IMR-90 (cell line): ENCODE measurements at regions not wholly inside any gene's neighbourhood (a gene's known extent, or its start where the extent isn't known, plus 50 kb on each side); places are given as distances from the start of the nearest gene placed in this dataset.

Experiments
- ATAC-seq: fragments of 200-7000 bp; cut with Tn5 transposase; 2 replicates; pipeline ENCODE4 v1.9.1; 2020; ENCODE audit warnings: low read depth, mild to moderate bottlenecking, moderate library complexity
- BruUV-seq: library from RNA; stranded (reverse); fragments of 400-500 nt; replicated peaks from 2 replicates; lab custom pipeline; 2021; lab: Mats Ljungman, UMichigan
- CTCF ChIA-PET: fragments of 300-600 bp; formaldehyde crosslinking; extraction: SDS; loops from one replicate; lab custom pipeline; 2021; ENCODE audit warnings: antibody characterized with exemption; lab: Yijun Ruan, JAX
- POLR2A ChIA-PET: fragments of 300-600 bp; sonication (Branson Sonifier 250); formaldehyde crosslinking; loops from one replicate; lab custom pipeline; 2022; ENCODE audit warnings: antibody characterized with exemption; ENCODE audit not compliant: unreplicated experiment; lab: Charles Lee
- DNase-seq: peaks from one replicate; pipeline ENCODE4 v3.0.0; 2013
- H2AFZ ChIP-seq: replicated peaks from 2 replicates; pipeline ENCODE3; 2013; ENCODE audit warnings: low read length, mild to moderate bottlenecking; ENCODE audit not compliant: poor library complexity
- H2AK5ac ChIP-seq: 2 replicates; pipeline ENCODE4 v1.6.1; 2013; ENCODE audit warnings: low read depth, low read length, inconsistent platforms
- H2AK9ac ChIP-seq: replicated peaks from 2 replicates; pipeline ENCODE3; 2013; ENCODE audit warnings: mild to moderate bottlenecking, low read depth, low read length, moderate library complexity; ENCODE audit not compliant: poor library complexity
- H2BK120ac ChIP-seq: 2 replicates; pipeline ENCODE4 v1.6.1; 2013; ENCODE audit warnings: low read depth, low read length, inconsistent platforms
- H2BK15ac ChIP-seq: 3 replicates; pipeline ENCODE4 v1.6.1; 2013; ENCODE audit warnings: low read depth, low read length, inconsistent platforms
- H2BK20ac ChIP-seq: 2 replicates; pipeline ENCODE4 v1.6.1; 2013; ENCODE audit warnings: low read depth, mild to moderate bottlenecking, inconsistent platforms, low read length, moderate library complexity
- H2BK5ac ChIP-seq: 2 replicates; pipeline ENCODE4 v1.6.1; 2013; ENCODE audit warnings: mild to moderate bottlenecking, low read depth, low read length, inconsistent platforms; ENCODE audit not compliant: poor library complexity, severe bottlenecking
- H3K14ac ChIP-seq: replicated peaks from 2 replicates; pipeline ENCODE4 v1.6.1; 2013; ENCODE audit warnings: low read depth, low read length, inconsistent platforms
- H3K18ac ChIP-seq: 2 replicates; pipeline ENCODE4 v1.6.1; 2013; ENCODE audit warnings: low read depth, low read length, control low read depth
- H3K23ac ChIP-seq: 2 replicates; pipeline ENCODE4 v1.6.1; 2013; ENCODE audit warnings: low read depth, low read length, inconsistent platforms
- H3K27ac ChIP-seq: 2 replicates; pipeline ENCODE4 v1.5.1; 2013; ENCODE audit warnings: mild to moderate bottlenecking, control low read depth, low read length; ENCODE audit not compliant: insufficient read depth
- H3K27me3 ChIP-seq: 2 replicates; pipeline ENCODE4 v1.6.1; 2013; ENCODE audit warnings: low read length; ENCODE audit not compliant: control insufficient read depth, insufficient read depth
- H3K36me3 ChIP-seq: 2 replicates; pipeline ENCODE4 v1.6.1; 2013; ENCODE audit warnings: low read length, mixed read lengths; ENCODE audit not compliant: control insufficient read depth, insufficient read depth
- H3K4ac ChIP-seq: 2 replicates; pipeline ENCODE4 v1.6.1; 2013; ENCODE audit warnings: low read depth, low read length, inconsistent platforms
- H3K4me1 ChIP-seq: 2 replicates; pipeline ENCODE4 v1.6.1; 2013; ENCODE audit warnings: low read length, mixed read lengths; ENCODE audit not compliant: control insufficient read depth, insufficient read depth
- H3K4me2 ChIP-seq: 2 replicates; pipeline ENCODE4 v1.6.1; 2013; ENCODE audit warnings: low read depth, mild to moderate bottlenecking, control low read depth, low read length, moderate library complexity
- H3K4me3 ChIP-seq: 2 replicates; pipeline ENCODE4 v1.5.1; 2013; ENCODE audit warnings: low read depth, mild to moderate bottlenecking, control low read depth, low read length, moderate library complexity; ENCODE audit not compliant: insufficient read depth
- H3K56ac ChIP-seq: 2 replicates; pipeline ENCODE4 v1.6.1; 2013; ENCODE audit warnings: low read length, inconsistent platforms; ENCODE audit not compliant: insufficient read depth; ENCODE audit errors: extremely low read depth
- H3K79me1 ChIP-seq, 2 experiments: 2 replicates each; pipeline ENCODE4 v1.6.1; 2013; ENCODE audit warnings: low read length in 2 of 2, inconsistent platforms in 1 of 2, low read depth in 1 of 2
- H3K9ac ChIP-seq: 2 replicates; pipeline ENCODE4 v1.6.1; 2013; ENCODE audit warnings: low read depth, low read length, control low read depth
- H3K9me1 ChIP-seq: 2 replicates; pipeline ENCODE4 v1.6.1; 2013; ENCODE audit warnings: low read length, inconsistent platforms; ENCODE audit not compliant: insufficient read depth
- H3K9me3 ChIP-seq: 2 replicates; pipeline ENCODE4 v1.6.1; 2013; ENCODE audit warnings: low read length; ENCODE audit not compliant: control insufficient read depth, insufficient read depth
- H4K20me1 ChIP-seq: 2 replicates; pipeline ENCODE4 v1.6.1; 2013; ENCODE audit warnings: low read length, inconsistent platforms; ENCODE audit not compliant: insufficient read depth
- H4K5ac ChIP-seq: 2 replicates; pipeline ENCODE4 v1.6.1; 2013; ENCODE audit warnings: mild to moderate bottlenecking, low read depth, low read length, control low read depth
- H4K8ac ChIP-seq, 2 experiments: 2 replicates each; pipeline ENCODE4 v1.6.1; 2013; ENCODE audit warnings: low read depth in 2 of 2, low read length in 2 of 2, control low read depth in 1 of 2, inconsistent platforms in 1 of 2
- H4K91ac ChIP-seq: 2 replicates; pipeline ENCODE4 v1.6.1; 2013; ENCODE audit warnings: low read depth, low read length, inconsistent platforms; ENCODE audit not compliant: insufficient read depth
- POLR2A ChIP-seq: IDR thresholded peaks from 2 replicates; pipeline ENCODE4 v1.6.1; 2012; ENCODE audit warnings: mild to moderate bottlenecking, low read depth, low read length
- RAD21 ChIP-seq: IDR thresholded peaks from 2 replicates; pipeline ENCODE4 v1.6.1; 2012; ENCODE audit warnings: low read length, improper control_type of control experiment
- WGBS, 2 experiments: methylation state at CpG; one replicate each; pipeline versions ENCODE4 v1.1.5 to v1.1.7; 2013; ENCODE audit warnings: missing lambda C conversion rate in 2 of 2; ENCODE audit not compliant: insufficient read length in 1 of 2; ENCODE audit errors: extremely low coverage in 2 of 2; 5-methylcytosine and 5-hydroxymethylcytosine counted together
- dilution Hi-C: fragments of 300-500 bp; cut with HindIII; formaldehyde crosslinking; loops from one replicate; pipeline ENCODE4 v1.14.3; 2018; ENCODE audit warnings: low sequenced_read_pairs; ENCODE audit not compliant: unreplicated experiment
- in situ Hi-C: fragments of 300-500 bp; cut with MboI; formaldehyde crosslinking; loops from 3 replicates; pipeline ENCODE4 v1.14.3; 2019; ENCODE audit warnings: low sequenced_read_pairs, inconsistent platforms, mixed read lengths
- intact Hi-C: fragments of 100-400 bp; cut with micrococcal nuclease; formaldehyde crosslinking; loops from 2 replicates; pipeline ENCODE4 v1.10.0; 2022
- TF ChIP-seq, protein P1 (sequence below): conservative IDR thresholded peaks from 2 replicates; pipeline ENCODE4 v1.5.1; 2012; ENCODE audit warnings: mild to moderate bottlenecking, low read depth, low read length, improper control_type of control experiment
- TF ChIP-seq, protein P2 (sequence below): fragments of 150-350 bp; IDR thresholded peaks from 2 replicates; pipeline ENCODE4 v1.6.1; 2016; ENCODE audit warnings: low read depth, mild to moderate bottlenecking, low read length, moderate library complexity, borderline replicate concordance
- TF ChIP-seq, protein P3 (sequence below): fragments of 150-350 bp; IDR thresholded peaks from 2 replicates; pipeline ENCODE4 v1.6.1; 2017; ENCODE audit warnings: mild to moderate bottlenecking, antibody characterized with exemption, low read length, low read depth

DNA sequence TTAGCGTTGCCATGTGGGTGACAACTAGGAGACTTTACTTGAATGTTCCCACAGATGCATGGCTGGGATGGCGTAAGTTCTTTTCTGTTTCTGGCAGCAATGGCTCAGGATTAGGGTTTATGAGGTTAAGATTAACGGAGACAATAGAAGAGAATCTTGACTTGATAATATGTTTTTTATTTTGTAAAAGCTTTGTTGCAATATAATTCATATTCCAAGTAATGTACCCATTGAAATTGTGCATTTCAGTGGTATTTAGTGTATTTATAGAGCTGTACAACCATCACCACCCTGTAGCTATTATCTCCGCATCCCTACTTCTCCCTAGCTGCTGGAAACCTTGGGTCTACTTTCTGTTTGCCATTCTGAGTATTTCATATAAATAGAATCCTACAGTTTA is 349.2 kb downstream of the UTRN start:
- ChIA-PET POLR2A (no interaction called here), CTCF (no interaction called here)
- H3K4me2 ChIP-seq: no peak overlapping the region
- H3K14ac ChIP-seq: no peak overlapping the region
- no peak overlapping the region for H2BK5ac ChIP-seq
- in situ Hi-C loops: no loop called here
- no peak overlapping the region for H2AK9ac ChIP-seq
- no CpG with 5 or more reads among the region's 4 CpGs for WGBS, 2 experiments
- no peak overlapping the region for H3K9ac ChIP-seq
- no peak for TF ChIP-seq RAD21
- TF ChIP-seq, protein P1, sequence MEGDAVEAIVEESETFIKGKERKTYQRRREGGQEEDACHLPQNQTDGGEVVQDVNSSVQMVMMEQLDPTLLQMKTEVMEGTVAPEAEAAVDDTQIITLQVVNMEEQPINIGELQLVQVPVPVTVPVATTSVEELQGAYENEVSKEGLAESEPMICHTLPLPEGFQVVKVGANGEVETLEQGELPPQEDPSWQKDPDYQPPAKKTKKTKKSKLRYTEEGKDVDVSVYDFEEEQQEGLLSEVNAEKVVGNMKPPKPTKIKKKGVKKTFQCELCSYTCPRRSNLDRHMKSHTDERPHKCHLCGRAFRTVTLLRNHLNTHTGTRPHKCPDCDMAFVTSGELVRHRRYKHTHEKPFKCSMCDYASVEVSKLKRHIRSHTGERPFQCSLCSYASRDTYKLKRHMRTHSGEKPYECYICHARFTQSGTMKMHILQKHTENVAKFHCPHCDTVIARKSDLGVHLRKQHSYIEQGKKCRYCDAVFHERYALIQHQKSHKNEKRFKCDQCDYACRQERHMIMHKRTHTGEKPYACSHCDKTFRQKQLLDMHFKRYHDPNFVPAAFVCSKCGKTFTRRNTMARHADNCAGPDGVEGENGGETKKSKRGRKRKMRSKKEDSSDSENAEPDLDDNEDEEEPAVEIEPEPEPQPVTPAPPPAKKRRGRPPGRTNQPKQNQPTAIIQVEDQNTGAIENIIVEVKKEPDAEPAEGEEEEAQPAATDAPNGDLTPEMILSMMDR: no peak
- no peak for TF ChIP-seq POLR2A
- TF ChIP-seq, protein P2, sequence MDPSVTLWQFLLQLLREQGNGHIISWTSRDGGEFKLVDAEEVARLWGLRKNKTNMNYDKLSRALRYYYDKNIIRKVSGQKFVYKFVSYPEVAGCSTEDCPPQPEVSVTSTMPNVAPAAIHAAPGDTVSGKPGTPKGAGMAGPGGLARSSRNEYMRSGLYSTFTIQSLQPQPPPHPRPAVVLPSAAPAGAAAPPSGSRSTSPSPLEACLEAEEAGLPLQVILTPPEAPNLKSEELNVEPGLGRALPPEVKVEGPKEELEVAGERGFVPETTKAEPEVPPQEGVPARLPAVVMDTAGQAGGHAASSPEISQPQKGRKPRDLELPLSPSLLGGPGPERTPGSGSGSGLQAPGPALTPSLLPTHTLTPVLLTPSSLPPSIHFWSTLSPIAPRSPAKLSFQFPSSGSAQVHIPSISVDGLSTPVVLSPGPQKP: no peak
- TF ChIP-seq, protein P3, sequence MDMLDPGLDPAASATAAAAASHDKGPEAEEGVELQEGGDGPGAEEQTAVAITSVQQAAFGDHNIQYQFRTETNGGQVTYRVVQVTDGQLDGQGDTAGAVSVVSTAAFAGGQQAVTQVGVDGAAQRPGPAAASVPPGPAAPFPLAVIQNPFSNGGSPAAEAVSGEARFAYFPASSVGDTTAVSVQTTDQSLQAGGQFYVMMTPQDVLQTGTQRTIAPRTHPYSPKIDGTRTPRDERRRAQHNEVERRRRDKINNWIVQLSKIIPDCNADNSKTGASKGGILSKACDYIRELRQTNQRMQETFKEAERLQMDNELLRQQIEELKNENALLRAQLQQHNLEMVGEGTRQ: no peak
- H3K18ac ChIP-seq: no peak overlapping the region
- no peak overlapping the region for H2AFZ ChIP-seq
- H3K4me1 ChIP-seq: no peaks in the 10 kb centered on the region
- H3K27me3 ChIP-seq: no peaks in the 10 kb centered on the region
- H4K8ac ChIP-seq: no peak overlapping the region
- no peak overlapping the region for H2AK5ac ChIP-seq
- BruUV-seq: no TSS peak
- H3K9me1 ChIP-seq: peaks cover 4% of the 10 kb centered on the region; the same call in 1 of the 2 replicates
- no peak overlapping the region for H4K5ac ChIP-seq
- H3K79me1 ChIP-seq: peaks cover 3 to 4% of the 10 kb centered on the region in 2 experiments; a peak in 1 of 4 replicates
- no peak overlapping the region for H2BK20ac ChIP-seq
- H3K4ac ChIP-seq: no peak overlapping the region
- H3K56ac ChIP-seq: no peak overlapping the region
- H3K36me3 ChIP-seq: no peaks in the 10 kb centered on the region
- no peak for DNase-seq
- no peak overlapping the region for H2BK120ac ChIP-seq
- dilution Hi-C loops: no loop called here
- H3K9me3 ChIP-seq: no peaks in the 10 kb centered on the region
- H3K27ac ChIP-seq: no peak overlapping the region
- no peak overlapping the region for H2BK15ac ChIP-seq
- no peak overlapping the region for H3K23ac ChIP-seq
- no peaks in the 10 kb centered on the region for H4K20me1 ChIP-seq
- no peak for ATAC-seq
- intact Hi-C loops: no loop called here
- H4K91ac ChIP-seq: no peak overlapping the region
- H3K4me3 ChIP-seq: no peak overlapping the region
